Upper lobe of right lung (tissue), 1 donor: ENCODE measurements at regions not wholly inside any gene's neighbourhood (a gene's known extent, or its start where the extent isn't known, plus 50 kb on each side); places are given as distances from the start of the nearest gene placed in this dataset.

ENCODE experiments used
- ATAC-seq: fragments of 200-7000 bp; cut with Tn5 transposase; one replicate; pipeline ENCODE4 v1.9.1; 2020; ENCODE audit warnings: mild to moderate bottlenecking, moderate library complexity
- DNase-seq: peaks from one replicate; pipeline ENCODE4 v3.0.0-alpha.2; 2020
- H3K27ac ChIP-seq: fragments of 200-600 bp; one replicate; pipeline ENCODE4 v1.8.0; 2022
- H3K27me3 ChIP-seq: fragments of 200-600 bp; one replicate; pipeline ENCODE4 v1.8.0; 2022; ENCODE audit warnings: mild to moderate bottlenecking
- H3K36me3 ChIP-seq: fragments of 200-600 bp; one replicate; pipeline ENCODE4 v1.8.0; 2022
- H3K4me1 ChIP-seq: fragments of 200-600 bp; one replicate; pipeline ENCODE4 v1.8.0; 2022
- H3K4me3 ChIP-seq: fragments of 200-600 bp; one replicate; pipeline ENCODE4 v1.8.0; 2022; ENCODE audit warnings: mild to moderate bottlenecking
- H3K9me3 ChIP-seq: fragments of 200-600 bp; one replicate; pipeline ENCODE4 v1.8.0; 2022
- intact Hi-C: fragments of 100-400 bp; cut with DNase I; formaldehyde crosslinking; loops from one replicate; pipeline ENCODE4 v1.11.0; 2022
- TF ChIP-seq, protein P1 (sequence below): fragments of 200-600 bp; IDR thresholded peaks from one replicate; pipeline ENCODE4 v1.8.0; 2022; ENCODE audit warnings: antibody characterized with exemption
- donor health status: DM: no; HTN: yes; CAD: no; lungs with severe emphysema.

- no peaks in the 10 kb centered on the region for H3K27me3 ChIP-seq
- intact Hi-C loops: no loop called here
Measured at GRCh38 chr13:95502216-95502615, 50.3 kb upstream of the CLDN10 start.

More at GRCh38 chr13:95502216-95502615, 50.3 kb upstream of the CLDN10 start:
- no peaks in the 10 kb centered on the region for H3K36me3 ChIP-seq
- H3K27ac ChIP-seq: no peak overlapping the region
- TF ChIP-seq, protein P1, sequence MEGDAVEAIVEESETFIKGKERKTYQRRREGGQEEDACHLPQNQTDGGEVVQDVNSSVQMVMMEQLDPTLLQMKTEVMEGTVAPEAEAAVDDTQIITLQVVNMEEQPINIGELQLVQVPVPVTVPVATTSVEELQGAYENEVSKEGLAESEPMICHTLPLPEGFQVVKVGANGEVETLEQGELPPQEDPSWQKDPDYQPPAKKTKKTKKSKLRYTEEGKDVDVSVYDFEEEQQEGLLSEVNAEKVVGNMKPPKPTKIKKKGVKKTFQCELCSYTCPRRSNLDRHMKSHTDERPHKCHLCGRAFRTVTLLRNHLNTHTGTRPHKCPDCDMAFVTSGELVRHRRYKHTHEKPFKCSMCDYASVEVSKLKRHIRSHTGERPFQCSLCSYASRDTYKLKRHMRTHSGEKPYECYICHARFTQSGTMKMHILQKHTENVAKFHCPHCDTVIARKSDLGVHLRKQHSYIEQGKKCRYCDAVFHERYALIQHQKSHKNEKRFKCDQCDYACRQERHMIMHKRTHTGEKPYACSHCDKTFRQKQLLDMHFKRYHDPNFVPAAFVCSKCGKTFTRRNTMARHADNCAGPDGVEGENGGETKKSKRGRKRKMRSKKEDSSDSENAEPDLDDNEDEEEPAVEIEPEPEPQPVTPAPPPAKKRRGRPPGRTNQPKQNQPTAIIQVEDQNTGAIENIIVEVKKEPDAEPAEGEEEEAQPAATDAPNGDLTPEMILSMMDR: no peak
- ATAC-seq: no peak
- H3K4me3 ChIP-seq: no peak overlapping the region
- no peaks in the 10 kb centered on the region for H3K4me1 ChIP-seq
- DNase-seq: no peak
- no peaks in the 10 kb centered on the region for H3K9me3 ChIP-seq
